ENCODE measurements at regions not wholly inside any gene's neighbourhood (a gene's known extent, or its start where the extent isn't known, plus 50 kb on each side); places are given as distances from the start of the nearest gene placed in this dataset.

GRCh38 chr4:125639182-125639621 is 324.4 kb downstream of the FAT4 start (continued):
- TF ChIP-seq RELA (IDR thresholded peaks at IDR 0.05; ENCODE audit: borderline replicate concordance, partially characterized antibody) (no peak), IKZF1 (conservative IDR thresholded peaks at IDR 0.05) (no peak), CEBPB (IDR thresholded peaks at IDR 0.05; ENCODE audit: borderline replicate concordance in 1 of 2, low read depth in 2 of 2, low read length in 2 of 2) (no peak), CREB1 (IDR thresholded peaks at IDR 0.05; ENCODE audit: low read depth) (no peak)

GRCh38 chr4:125641611-125642010 is 326.9 kb downstream of the FAT4 start:
- SMC1A ChIA-PET (ENCODE audit: uncharacterized antibody, unreplicated experiment), result no interaction called here
- H4K20me1 ChIP-seq (ENCODE audit: control insufficient read depth, insufficient read depth), result no peaks in the 10 kb centered on the region
- CTCF ChIA-PET, result no interaction called here
- H3K36me3 ChIP-seq (ENCODE audit: control insufficient read depth in 2 of 2, insufficient read depth in 2 of 2, low read length in 1 of 2), result no peaks in the 10 kb centered on the region
- H3K27ac ChIP-seq (ENCODE audit: control insufficient read depth, insufficient read depth), result no peak overlapping the region
- WGBS (ENCODE audit: insufficient coverage, insufficient replicate concordance, low lambda C conversion rate, missing lambda C conversion rate), result 0% methylated on average over 1 of the region's 1 CpG
- no peak overlapping the region for H3K9ac ChIP-seq (ENCODE audit: control insufficient read depth, insufficient read depth, low read length)
- no peak overlapping the region for H3K4me3 ChIP-seq
- BruUV-seq (replicated peaks), result no TSS peak
- H3K4me1 ChIP-seq (ENCODE audit: control insufficient read depth, insufficient read depth, low read length), result no peaks in the 10 kb centered on the region
- DNase-seq (ENCODE audit: low read depth, low spot score) (no peak), ATAC-seq (no peak), FAIRE-seq (no peak)
- no peak for TF ChIP-seq HDAC6 (IDR thresholded peaks at IDR 0.05; ENCODE audit: unreplicated experiment)
- TF ChIP-seq BACH1 (IDR thresholded peaks at IDR 0.05; ENCODE audit: borderline replicate concordance), result no peak
- TF ChIP-seq ZNF592 (IDR thresholded peaks at IDR 0.05), result no peak
- TF ChIP-seq ZNF687 (IDR thresholded peaks at IDR 0.05), result no peak
- TF ChIP-seq SMAD5 (IDR thresholded peaks at IDR 0.05; ENCODE audit: low read depth), result no peak
- TF ChIP-seq NR2F1 (conservative IDR thresholded peaks at IDR 0.05), result no peak
- no peak for TF ChIP-seq IRF4 (IDR thresholded peaks at IDR 0.05; ENCODE audit: low read depth, low read length)
- no peak for TF ChIP-seq IRF3 (IDR thresholded peaks at IDR 0.05)
- TF ChIP-seq RELA (IDR thresholded peaks at IDR 0.05; ENCODE audit: borderline replicate concordance, partially characterized antibody), result no peak
- no peak for TF ChIP-seq RBBP5 (conservative IDR thresholded peaks at IDR 0.05)
- RAD21 ChIA-PET (ENCODE audit: unreplicated experiment), result no interaction called here
- POLR2A ChIA-PET, result no interaction called here
- no peaks in the 10 kb centered on the region for H3K9me3 ChIP-seq (replicated peaks; ENCODE audit: control insufficient read depth, insufficient read depth, low read length)
- H3K27me3 ChIP-seq (replicated peaks in 1 of 2; ENCODE audit: control insufficient read depth in 2 of 2, insufficient read depth in 2 of 2, low read length in 1 of 2), result no peaks in the 10 kb centered on the region
- no peaks in the 10 kb centered on the region for H3K79me2 ChIP-seq (ENCODE audit: control insufficient read depth, insufficient read depth, low read length)
- H2AFZ ChIP-seq (ENCODE audit: control insufficient read depth, low read depth, low read length), result no peak overlapping the region
- in situ Hi-C loops (cut with MboI), result no loop called here
- intact Hi-C loops (cut with micrococcal nuclease; ENCODE audit: unreplicated experiment), result no loop called here
- H3K4me2 ChIP-seq (ENCODE audit: control insufficient read depth, insufficient read depth), result no peak overlapping the region
